NCI-H128 (cell line): ENCODE measurements at regions not wholly inside any gene's neighbourhood (a gene's known extent, or its start where the extent isn't known, plus 50 kb on each side); places are given as distances from the start of the nearest gene placed in this dataset.
"Not testable (repeated sequence)": the region's sequence is repeated elsewhere in the genome, so short reads cannot be mapped to it uniquely, and the experiment has no call there.

ENCODE experiments used
- DNase-seq: peaks from one replicate; lab custom pipeline; 2025; ENCODE audit not compliant: unreplicated experiment; lab: John Stamatoyannopoulos, UW

DNA sequence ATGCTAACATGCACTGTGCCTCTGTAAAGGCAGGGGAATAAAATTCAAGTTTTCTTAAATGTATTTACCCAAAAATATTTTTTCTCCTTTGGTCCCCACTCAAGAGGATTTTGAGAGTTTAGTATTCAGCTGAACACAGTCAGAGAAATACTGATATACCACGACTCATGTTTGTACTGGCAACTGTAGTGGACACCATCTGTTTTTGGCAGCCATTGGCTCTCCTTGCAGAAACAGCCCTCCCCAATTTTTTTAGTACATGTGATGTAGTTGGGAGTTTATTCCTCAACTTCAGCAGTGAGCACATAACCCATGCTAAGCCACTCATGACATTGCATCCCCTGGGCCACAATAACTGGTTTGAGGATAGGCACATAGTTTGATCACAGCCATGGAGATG lies 154.8 kb upstream of the POU3F1 start:
- DNase-seq, result no peak

GRCh38 chr1:38198621-38199020 lies 152.0 kb upstream of the POU3F1 start:
- no peak for DNase-seq

DNA sequence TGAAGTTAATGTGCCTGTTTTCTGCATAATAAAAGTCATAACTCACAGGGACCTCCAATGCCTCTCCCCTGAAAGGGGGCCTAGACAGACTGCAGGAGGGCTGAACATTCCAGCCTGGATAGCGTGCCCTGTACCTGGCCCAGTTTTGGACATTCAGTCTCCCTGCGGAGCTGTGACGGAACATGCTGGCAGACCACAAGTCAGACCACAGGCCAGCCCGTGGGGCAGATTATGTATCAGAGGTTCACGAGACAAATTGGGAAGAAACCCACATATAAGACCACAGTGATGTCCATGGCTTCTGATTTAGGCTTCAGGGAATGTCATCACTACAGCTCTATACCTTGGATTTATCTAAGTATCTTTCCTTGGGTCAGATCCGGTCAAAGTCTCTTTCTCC lies 151.5 kb upstream of the POU3F1 start:
- DNase-seq, result no peak

DNA sequence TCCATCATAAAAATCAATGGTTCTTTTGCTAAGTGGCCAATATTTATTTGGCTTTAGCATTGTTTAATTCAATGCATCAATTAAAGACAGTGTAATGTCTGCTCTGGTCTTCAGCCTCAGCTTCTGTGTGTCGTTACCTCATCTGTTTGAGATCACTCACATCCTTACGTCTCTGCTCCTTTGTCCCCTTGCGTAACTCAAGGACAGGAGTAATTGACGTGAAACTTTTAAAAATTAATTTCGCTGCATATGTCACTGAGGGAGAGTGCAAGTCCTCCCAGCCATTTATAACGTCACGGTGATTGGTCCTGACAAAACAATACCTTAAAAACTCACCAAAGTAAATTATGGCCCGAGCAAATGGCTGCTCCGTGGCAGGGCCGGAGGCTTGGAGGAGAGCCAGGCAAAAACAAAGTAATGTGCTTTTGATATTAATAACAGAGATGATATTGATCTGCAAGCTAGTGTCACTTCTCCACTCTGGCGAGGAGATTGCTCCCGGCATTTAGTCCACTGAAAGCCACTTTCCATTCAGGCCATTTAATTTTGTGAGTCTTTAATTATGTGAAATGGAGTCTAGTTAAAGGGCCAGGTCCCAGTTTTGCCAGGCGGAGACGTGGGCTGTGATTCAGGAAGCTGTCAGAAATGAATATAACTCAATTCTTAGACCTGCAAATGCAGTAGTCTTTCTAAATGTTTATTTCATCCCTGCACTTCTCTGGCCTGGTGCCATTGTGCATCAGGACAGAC lies 150.9 kb upstream of the POU3F1 start:
- no peak for DNase-seq

DNA sequence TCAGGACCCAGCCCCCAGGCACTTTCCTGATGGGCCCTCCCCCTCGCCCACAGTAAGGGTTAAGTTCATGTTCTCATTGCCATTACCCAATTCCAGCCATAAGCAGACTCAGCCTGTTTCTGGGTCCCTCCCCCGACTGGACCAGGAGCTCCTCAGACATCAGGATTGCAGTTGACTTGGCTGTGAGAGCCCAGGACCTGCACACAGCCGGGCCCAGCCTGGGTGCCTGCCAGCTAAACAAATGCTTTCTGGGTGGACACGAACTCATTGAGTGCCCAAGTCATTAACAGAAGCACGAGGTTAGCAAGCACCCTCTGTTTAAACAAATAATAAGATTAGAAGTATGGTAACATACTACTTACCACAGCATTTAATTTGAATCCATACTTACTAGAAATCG lies 147.9 kb upstream of the POU3F1 start:
- DNase-seq, result no peak

GRCh38 chr1:38193040-38193439 lies 146.4 kb upstream of the POU3F1 start:
- no peak for DNase-seq

- DNase-seq, result no peak
Measured at GRCh38 chr1:38191461-38191860, 144.9 kb upstream of the POU3F1 start.

DNA sequence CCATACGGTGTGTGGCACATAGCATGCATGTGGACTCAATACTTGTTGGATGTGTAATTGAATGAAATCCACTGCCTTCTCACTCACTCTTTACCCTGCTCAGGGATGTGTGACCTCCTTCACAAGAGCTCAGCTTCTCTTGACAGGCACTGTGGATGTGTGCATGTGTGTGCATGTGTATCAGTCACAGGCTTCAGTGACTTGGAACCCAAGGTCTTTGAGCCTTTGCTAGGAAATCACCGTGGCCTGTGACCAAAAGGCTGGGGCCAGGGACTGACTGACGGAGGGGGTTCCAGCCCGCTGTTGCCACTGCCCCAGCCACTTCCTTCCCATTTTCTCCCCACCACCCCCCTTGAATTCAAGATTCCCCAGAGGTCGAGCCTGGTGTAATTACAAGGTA lies 144.4 kb upstream of the POU3F1 start:
- no peak for DNase-seq

- no peak for DNase-seq
Measured at GRCh38 chr1:38187552-38187951, 141.0 kb upstream of the POU3F1 start.

DNA sequence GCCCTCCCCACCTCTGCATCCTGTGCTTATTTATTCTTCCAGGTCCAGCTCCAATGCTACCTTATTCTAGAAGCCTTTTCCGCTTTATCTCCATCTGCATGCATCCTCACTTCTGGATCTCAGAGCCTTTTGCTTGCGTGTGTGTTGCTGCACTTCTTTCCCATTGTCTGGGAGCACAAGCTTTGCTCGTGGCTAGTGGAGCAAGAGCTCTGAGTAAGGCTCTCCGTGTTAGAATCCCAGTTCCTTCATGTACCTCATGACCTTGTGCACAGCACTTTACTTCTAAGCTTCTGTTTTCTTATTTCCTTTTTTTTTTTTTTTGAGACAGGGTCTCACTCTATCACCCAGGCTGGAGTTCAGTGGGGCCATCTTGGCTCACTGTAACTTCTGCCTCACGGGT lies 140.0 kb upstream of the POU3F1 start:
- DNase-seq, result no peak

GRCh38 chr1:38185913-38186312 lies 139.3 kb upstream of the POU3F1 start:
- DNase-seq, result no peak

- no peak for DNase-seq
Measured at GRCh38 chr1:38183747-38184146, 137.2 kb upstream of the POU3F1 start.

DNA sequence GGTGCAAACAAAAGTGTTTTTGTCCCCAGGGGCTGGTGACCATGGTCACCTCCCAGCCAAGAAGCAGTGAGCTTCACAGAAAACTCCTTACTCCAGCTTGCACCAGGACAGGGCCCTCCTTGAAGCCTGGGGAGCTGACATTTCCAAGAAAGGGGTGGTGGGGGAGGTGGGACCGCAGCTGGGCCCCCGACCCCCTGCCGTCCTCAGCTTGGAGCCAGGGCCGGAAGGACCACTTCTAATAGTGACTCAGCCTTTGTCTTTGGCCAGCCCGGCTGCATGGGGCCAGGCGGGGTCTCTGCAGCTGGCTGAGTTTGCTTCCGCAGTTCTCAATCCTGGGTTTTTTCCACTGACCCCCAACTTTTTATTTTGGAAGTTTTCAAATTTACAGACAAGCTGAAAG lies 136.5 kb upstream of the POU3F1 start:
- DNase-seq, result no peak

DNA sequence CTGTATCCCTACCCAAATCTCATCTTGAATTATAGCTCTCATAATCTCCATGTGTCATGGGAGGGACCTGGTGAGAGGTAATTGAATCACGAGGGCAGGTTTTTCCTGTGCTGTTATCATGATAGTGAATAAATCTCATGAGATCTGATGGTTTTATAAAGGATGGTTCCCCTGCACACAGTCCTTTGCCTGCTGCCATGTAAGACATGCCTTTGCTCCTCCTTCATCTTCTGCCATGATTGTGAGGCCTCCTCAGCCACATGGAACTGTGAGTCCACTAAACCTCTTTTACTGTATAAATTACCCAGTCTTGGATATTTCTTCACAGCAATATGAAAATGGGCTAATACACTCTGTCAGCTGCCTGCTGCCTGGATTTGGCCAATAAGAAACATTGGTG lies 133.8 kb upstream of the POU3F1 start:
- not testable (repeated sequence) for DNase-seq

GRCh38 chr1:38179483-38179882 lies 132.9 kb upstream of the POU3F1 start:
- DNase-seq, result no peak

- no peak for DNase-seq
Measured at GRCh38 chr1:38178216-38178615, 131.6 kb upstream of the POU3F1 start.

DNA sequence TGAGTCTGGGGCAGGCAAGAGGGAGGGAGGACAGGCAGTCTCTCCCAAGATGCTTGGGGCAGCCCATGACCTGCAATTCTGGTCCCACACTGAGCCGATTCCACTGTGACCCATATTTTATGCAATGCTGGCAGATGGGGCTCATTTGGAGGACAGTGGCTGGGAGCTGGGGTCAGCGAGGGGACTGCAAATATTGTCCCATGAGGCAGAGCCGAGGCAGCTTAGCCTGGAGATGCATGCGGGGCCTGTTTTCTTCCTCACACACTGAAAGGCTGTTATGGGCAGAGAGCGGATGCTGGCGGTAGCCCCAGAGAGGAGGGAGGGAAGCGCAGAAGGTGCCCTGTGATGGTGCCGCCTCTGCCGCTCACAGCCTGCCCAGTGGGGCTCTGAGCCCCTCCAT lies 128.5 kb upstream of the POU3F1 start:
- no peak for DNase-seq

DNA sequence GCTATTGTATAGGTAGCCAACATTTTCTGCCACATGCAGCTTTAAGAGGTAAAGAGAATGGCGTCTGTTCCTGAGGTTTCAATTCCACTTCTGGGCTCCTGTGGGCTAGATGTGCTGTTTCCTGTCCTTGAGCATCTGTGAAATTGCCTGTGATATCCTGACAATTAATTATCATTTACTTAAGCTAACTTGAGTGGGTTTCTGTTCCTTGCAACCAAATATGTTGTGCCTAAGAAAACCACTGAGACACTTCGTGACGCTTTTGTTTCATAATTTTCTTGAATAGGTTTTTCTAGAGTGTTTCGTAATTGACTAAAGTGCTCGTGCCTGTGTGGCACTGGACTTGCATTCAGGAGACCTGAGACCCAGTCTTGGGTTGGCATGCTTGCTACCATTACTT lies 127.3 kb upstream of the POU3F1 start:
- DNase-seq, result no peak

GRCh38 chr1:38173157-38173831 lies 126.7 kb upstream of the POU3F1 start:
- no peak for DNase-seq

DNA sequence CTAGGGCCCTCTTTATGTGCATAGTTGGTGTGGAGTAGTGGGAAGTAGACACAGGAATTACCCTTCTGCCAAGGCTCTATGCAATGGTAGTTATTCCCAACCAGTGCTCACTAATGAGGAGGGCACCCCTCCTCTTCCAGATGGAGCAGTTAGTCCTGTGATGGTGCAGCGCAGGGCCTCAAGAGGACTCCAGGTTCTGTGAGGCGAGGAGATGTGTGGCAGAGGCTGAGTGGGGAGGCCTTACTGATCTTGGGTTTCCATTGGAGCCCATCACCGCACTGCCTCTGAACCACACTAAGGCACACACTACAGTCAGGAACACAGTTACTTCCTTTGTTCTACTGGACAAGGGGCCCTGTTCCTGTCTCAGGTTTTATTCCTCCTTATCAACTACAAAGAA lies 122.5 kb upstream of the POU3F1 start:
- no peak for DNase-seq

GRCh38 chr1:38168365-38168764 lies 121.8 kb upstream of the POU3F1 start:
- no peak for DNase-seq

DNA sequence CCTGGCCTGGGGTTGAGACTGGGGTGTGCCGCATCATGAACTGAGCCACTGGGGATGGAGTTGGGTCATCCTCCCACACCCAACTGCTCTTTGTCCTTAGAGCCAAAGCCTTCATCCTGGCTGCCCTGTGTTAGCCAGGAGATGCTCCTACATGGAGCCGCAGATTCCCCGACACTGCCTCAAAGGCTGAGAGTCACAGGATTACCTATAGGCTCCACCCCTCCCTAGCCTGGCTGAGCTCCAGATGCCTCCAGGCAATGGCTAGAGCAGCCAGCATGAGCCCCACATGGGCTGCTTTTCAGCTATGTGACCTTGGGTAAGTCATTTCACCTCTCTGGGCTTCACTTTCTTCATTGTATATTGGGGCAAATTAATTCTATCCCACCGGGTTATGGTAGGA lies 119.9 kb upstream of the POU3F1 start:
- no peak for DNase-seq
